Panc1 (cell line): ENCODE measurements at regions not wholly inside any gene's neighbourhood (a gene's known extent, or its start where the extent isn't known, plus 50 kb on each side); places are given as distances from the start of the nearest gene placed in this dataset.

Experiments
- ATAC-seq: fragments of 200-7000 bp; cut with Tn5 transposase; 2 replicates; pipeline ENCODE4 v1.9.1; 2020; ENCODE audit warnings: mild to moderate bottlenecking, moderate library complexity
- BruUV-seq: library from RNA; stranded (reverse); fragments of 400-500 nt; replicated peaks from 2 replicates; lab custom pipeline; 2021; lab: Mats Ljungman, UMichigan
- CTCF ChIA-PET: fragments of 300-600 bp; sonication (Branson Sonifier 250); formaldehyde crosslinking; loops from one replicate; lab custom pipeline; 2022; ENCODE audit warnings: antibody characterized with exemption; lab: Charles Lee
- POLR2A ChIA-PET: fragments of 300-600 bp; sonication (Branson Sonifier 250); formaldehyde crosslinking; loops from one replicate; lab custom pipeline; 2022; ENCODE audit warnings: antibody characterized with exemption; lab: Charles Lee
- DNase-seq: peaks from one replicate; pipeline ENCODE4 v3.0.0-alpha.2; 2010; ENCODE audit warnings: low read depth, low spot score
- H3K27ac ChIP-seq: 2 replicates; pipeline ENCODE4 v1.5.1; 2011; ENCODE audit warnings: mild to moderate bottlenecking, low read length, inconsistent platforms
- H3K27me3 ChIP-seq: fragments of 200-500 bp; sonication (Bioruptor generic); 2 replicates; pipeline ENCODE4 v1.6.0; 2014; ENCODE audit warnings: low read length, inconsistent platforms; ENCODE audit not compliant: control insufficient read depth, insufficient read depth
- H3K36me3 ChIP-seq: fragments of 200-500 bp; sonication (Bioruptor generic); 2 replicates; pipeline ENCODE4 v1.5.1; 2014; ENCODE audit warnings: inconsistent platforms, mild to moderate bottlenecking, low read length, moderate library complexity; ENCODE audit not compliant: control insufficient read depth, insufficient read depth
- H3K4me1 ChIP-seq: 2 replicates; pipeline ENCODE4 v1.5.1; 2011; ENCODE audit warnings: inconsistent platforms, mild to moderate bottlenecking, low read length, moderate library complexity; ENCODE audit not compliant: control insufficient read depth, insufficient read depth
- H3K4me3 ChIP-seq, 2 experiments: 2 replicates each; pipeline ENCODE4 v1.5.1; 2011 to 2012; ENCODE audit warnings: low read depth in 2 of 2, low read length in 2 of 2, mild to moderate bottlenecking in 2 of 2, inconsistent platforms in 1 of 2, moderate library complexity in 1 of 2
- H3K9me3 ChIP-seq: fragments of 200-500 bp; sonication (Bioruptor generic); 2 replicates; pipeline ENCODE4 v1.5.1; 2014; ENCODE audit warnings: low read depth, mild to moderate bottlenecking, inconsistent platforms, low read length, moderate library complexity; ENCODE audit not compliant: control insufficient read depth, insufficient read depth
- CTCF ChIP-seq: fragments of 450-650 bp; IDR thresholded peaks from 2 replicates; pipeline ENCODE4 v1.5.1; 2017; ENCODE audit warnings: mild to moderate bottlenecking
- POLR2AphosphoS5 ChIP-seq: IDR thresholded peaks from 2 replicates; pipeline ENCODE4 v1.6.1; 2012; ENCODE audit warnings: mild to moderate bottlenecking, low read depth, low read length, moderate library complexity
- REST ChIP-seq, 2 experiments: IDR thresholded peaks; 2 replicates each; pipeline ENCODE4 v1.6.1; 2011 to 2012; ENCODE audit warnings: low read depth in 2 of 2, control low read depth in 1 of 2, low read length in 1 of 2, mild to moderate bottlenecking in 1 of 2, moderate library complexity in 1 of 2; ENCODE audit not compliant: insufficient read depth in 1 of 2
- SIN3A ChIP-seq: IDR thresholded peaks from 2 replicates; pipeline ENCODE4 v1.6.1; 2012; ENCODE audit warnings: low read depth, mild to moderate bottlenecking, low read length, moderate library complexity, borderline replicate concordance; ENCODE audit not compliant: insufficient read depth
- TCF7L2 ChIP-seq: IDR thresholded peaks from 2 replicates; pipeline ENCODE4 v1.6.1; 2011; ENCODE audit warnings: mild to moderate bottlenecking, low read depth, low read length, inconsistent platforms
- in situ Hi-C: cut with HindIII; loops from 2 replicates; pipeline ENCODE4 v1.10.0; 2016; ENCODE audit warnings: low sequenced_read_pairs, low pct_unique_long_range_greater_than_20kb
- intact Hi-C: fragments of 100-400 bp; cut with micrococcal nuclease; formaldehyde crosslinking; loops from one replicate; pipeline ENCODE4 v1.10.0; 2022; ENCODE audit not compliant: unreplicated experiment

GRCh38 chr11:57094181-57094935 is 87.4 kb upstream of the LRRC55 start:
- ATAC-seq (no peak), DNase-seq (no peak)
- Histone ChIP-seq H3K4me1 (no peaks in the 10 kb centered on the region), H3K4me3 (no peak overlapping the region), H3K27me3 (no peaks in the 10 kb centered on the region), H3K27ac (no peak overlapping the region), H3K9me3 (no peaks in the 10 kb centered on the region), H3K36me3 (no peaks in the 10 kb centered on the region)
- intact Hi-C loops: no loop called here
- in situ Hi-C loops: no loop called here
- no TSS peak for BruUV-seq
- ChIA-PET CTCF (interaction anchor here (0.5 kb wide), 1 partner anchor 155 kb away, joined by 3 read pairs; no protein-coding TSS in a partner anchor), POLR2A (no interaction called here)
- no peak for TF ChIP-seq SIN3A
- no peak for TF ChIP-seq REST (IDR thresholded peaks at IDR 0.05; ENCODE audit: insufficient read depth in 1 of 2, low read depth in 2 of 2, low read length in 1 of 2)
- no peak for TF ChIP-seq CTCF
- TF ChIP-seq POLR2AphosphoS5: no peak
- no peak for TF ChIP-seq TCF7L2

- TF ChIP-seq CTCF: no peak
- ChIA-PET CTCF (no interaction called here), POLR2A (no interaction called here)
- Histone ChIP-seq H3K9me3 (no peaks in the 10 kb centered on the region), H3K4me3 (no peak overlapping the region), H3K27ac (no peak overlapping the region), H3K27me3 (no peaks in the 10 kb centered on the region), H3K4me1 (no peaks in the 10 kb centered on the region), H3K36me3 (no peaks in the 10 kb centered on the region)
- in situ Hi-C loops (no loop called here), intact Hi-C loops (no loop called here)
- DNase-seq: no peak
- no peak for ATAC-seq
- no TSS peak for BruUV-seq
These were observed 86.3 kb upstream of the LRRC55 start for GRCh38 chr11:57095417-57095816.
